Neutrophil (primary cell): ENCODE measurements at regions not wholly inside any gene's neighbourhood (a gene's known extent, or its start where the extent isn't known, plus 50 kb on each side); places are given as distances from the start of the nearest gene placed in this dataset.

Source experiments
- H3K27ac ChIP-seq: fragments of 200-600 bp; sonication (generic); 2 replicates; pipeline ENCODE4 v1.5.1; 2016; ENCODE audit warnings: mild to moderate bottlenecking, moderate library complexity
- H3K27me3 ChIP-seq: fragments of 200-600 bp; sonication (generic); 2 replicates; pipeline ENCODE4 v1.6.0; 2016; ENCODE audit warnings: mild to moderate bottlenecking
- H3K36me3 ChIP-seq: fragments of 200-600 bp; sonication (generic); 2 replicates; pipeline ENCODE4 v1.5.1; 2017
- H3K4me1 ChIP-seq, 2 experiments: fragments of 200-600 bp in 1 of 2; sonication (generic) in 1 of 2; 1 replicate in 1 of 2; 2 replicates in 1 of 2; pipeline versions ENCODE4 v1.5.1 to v1.6.1; 2013 to 2016; ENCODE audit warnings: low read depth in 1 of 2, low read length in 1 of 2, mild to moderate bottlenecking in 1 of 2, moderate library complexity in 1 of 2; ENCODE audit not compliant: control insufficient read depth in 1 of 2, insufficient read depth in 1 of 2
- H3K4me3 ChIP-seq, 2 experiments: fragments of 200-600 bp in 1 of 2; sonication (generic) in 1 of 2; 1 replicate in 1 of 2; 2 replicates in 1 of 2; pipeline ENCODE4 v1.5.1; 2013 to 2016; ENCODE audit warnings: low read depth in 1 of 2, low read length in 1 of 2, mild to moderate bottlenecking in 1 of 2, moderate library complexity in 1 of 2
- H3K9me3 ChIP-seq: fragments of 200-600 bp; sonication (generic); 2 replicates; pipeline ENCODE4 v1.5.1; 2016
- TF ChIP-seq, protein P1 (sequence below): fragments of 200-600 bp; sonication (generic); IDR thresholded peaks from 2 replicates; pipeline ENCODE4 v1.5.1; 2016; ENCODE audit warnings: antibody characterized with exemption

DNA sequence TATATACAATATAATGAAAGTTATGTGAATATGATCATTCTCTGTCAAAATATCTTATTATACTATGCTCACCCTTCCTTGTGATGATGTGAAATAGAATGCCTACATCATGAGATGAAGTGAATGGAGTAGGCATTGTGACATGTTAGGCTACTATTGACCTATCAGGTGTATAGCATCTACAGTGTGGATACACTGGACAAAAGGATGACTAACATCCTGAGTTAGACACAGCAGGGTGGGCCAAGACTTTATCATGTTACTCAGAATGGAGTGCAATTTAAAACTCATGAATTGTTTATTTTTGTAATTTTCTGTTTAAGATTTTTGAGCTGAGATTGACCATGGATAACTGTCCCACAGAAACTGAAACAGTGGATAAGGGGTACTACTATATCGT, 53.4 kb upstream of the NAV3 start:
- Histone ChIP-seq H3K27me3 (no peaks in the 10 kb centered on the region), H3K27ac (no peak overlapping the region), H3K9me3 (no peaks in the 10 kb centered on the region), H3K36me3 (no peaks in the 10 kb centered on the region), H3K4me1 (no peaks in the 10 kb centered on the region), H3K4me3 (no peak overlapping the region)
- TF ChIP-seq, protein P1, sequence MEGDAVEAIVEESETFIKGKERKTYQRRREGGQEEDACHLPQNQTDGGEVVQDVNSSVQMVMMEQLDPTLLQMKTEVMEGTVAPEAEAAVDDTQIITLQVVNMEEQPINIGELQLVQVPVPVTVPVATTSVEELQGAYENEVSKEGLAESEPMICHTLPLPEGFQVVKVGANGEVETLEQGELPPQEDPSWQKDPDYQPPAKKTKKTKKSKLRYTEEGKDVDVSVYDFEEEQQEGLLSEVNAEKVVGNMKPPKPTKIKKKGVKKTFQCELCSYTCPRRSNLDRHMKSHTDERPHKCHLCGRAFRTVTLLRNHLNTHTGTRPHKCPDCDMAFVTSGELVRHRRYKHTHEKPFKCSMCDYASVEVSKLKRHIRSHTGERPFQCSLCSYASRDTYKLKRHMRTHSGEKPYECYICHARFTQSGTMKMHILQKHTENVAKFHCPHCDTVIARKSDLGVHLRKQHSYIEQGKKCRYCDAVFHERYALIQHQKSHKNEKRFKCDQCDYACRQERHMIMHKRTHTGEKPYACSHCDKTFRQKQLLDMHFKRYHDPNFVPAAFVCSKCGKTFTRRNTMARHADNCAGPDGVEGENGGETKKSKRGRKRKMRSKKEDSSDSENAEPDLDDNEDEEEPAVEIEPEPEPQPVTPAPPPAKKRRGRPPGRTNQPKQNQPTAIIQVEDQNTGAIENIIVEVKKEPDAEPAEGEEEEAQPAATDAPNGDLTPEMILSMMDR = no peak

DNA sequence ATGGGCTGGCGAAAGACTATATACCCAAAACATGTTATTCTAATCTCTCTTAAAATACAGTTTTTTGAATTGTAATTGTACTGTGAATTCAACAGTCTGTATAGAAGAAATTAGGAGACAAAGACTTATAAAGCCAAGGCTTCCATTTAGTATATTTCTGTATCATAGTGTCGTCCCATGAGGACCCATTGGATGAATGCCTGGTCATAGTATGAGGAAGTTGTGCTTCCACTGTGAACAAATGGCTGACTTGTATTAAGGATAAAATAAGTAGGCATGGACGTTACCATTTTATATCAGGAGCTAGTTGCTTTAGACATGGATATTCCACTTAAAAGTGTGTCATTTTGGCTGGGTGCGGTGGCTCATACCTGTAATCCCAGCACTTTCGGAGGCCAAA, 55.9 kb upstream of the NAV3 start:
- no peak overlapping the region for H3K4me3 ChIP-seq
- H3K4me1 ChIP-seq = no peaks in the 10 kb centered on the region
- no peaks in the 10 kb centered on the region for H3K36me3 ChIP-seq
- no peaks in the 10 kb centered on the region for H3K27me3 ChIP-seq
- TF ChIP-seq, protein P1 = no peak
- no peak overlapping the region for H3K27ac ChIP-seq
- no peaks in the 10 kb centered on the region for H3K9me3 ChIP-seq

DNA sequence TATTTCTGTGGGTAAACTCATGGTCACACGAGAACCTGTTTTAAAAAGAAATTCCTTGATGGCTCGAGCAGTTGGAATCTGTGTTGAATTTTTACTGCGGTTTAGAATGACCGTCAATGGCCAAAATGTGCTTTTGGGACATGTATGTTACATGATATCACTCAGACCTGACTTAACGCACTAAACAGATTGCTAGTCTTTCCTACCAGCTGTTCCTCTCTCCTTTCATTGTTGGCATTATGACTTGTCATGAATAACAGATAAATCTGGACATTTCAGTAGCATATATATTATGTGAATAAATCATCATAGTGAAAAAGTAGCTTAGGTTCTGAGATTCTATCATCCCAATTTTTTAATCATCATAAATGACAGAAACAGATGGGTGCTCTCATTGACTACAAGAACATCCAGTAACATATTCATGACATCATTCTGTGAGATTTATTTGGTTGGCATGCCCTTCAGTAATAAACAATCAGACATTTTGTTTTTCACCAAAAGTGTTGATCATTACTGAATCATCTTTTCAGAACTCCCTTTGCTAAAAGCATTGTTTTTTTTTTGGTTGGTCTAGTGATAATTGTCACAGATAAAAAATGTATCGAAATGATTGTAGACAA, 57.9 kb upstream of the NAV3 start:
- Histone ChIP-seq H3K9me3 (peaks cover 10% of the 10 kb centered on the region), H3K27me3 (no peaks in the 10 kb centered on the region), H3K4me3 (no peak overlapping the region), H3K4me1 (no peaks in the 10 kb centered on the region), H3K36me3 (no peaks in the 10 kb centered on the region), H3K27ac (no peak overlapping the region)
- TF ChIP-seq, protein P1 = no peak

DNA sequence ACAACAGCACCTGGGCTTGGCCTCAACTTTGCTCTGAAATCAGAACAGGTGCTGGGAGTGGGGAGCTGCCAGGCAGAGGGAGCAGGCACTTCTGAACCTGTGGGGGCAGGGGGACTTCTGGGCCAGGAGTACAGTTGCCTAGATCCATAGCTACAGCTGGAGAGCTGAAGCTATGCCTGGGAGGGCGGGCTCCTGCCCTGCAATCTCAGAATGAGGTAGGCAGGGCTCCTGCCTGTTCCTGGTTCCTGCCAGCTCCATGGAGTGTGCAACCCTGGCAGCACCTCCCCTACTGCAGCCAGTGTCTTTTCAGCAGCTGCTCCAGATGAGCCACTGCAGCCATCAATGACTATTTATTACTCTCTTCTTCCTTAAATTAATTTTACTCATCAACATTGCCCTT, 62.1 kb upstream of the NAV3 start:
- no peaks in the 10 kb centered on the region for H3K27me3 ChIP-seq
- H3K36me3 ChIP-seq = no peaks in the 10 kb centered on the region
- no peaks in the 10 kb centered on the region for H3K4me1 ChIP-seq
- TF ChIP-seq, protein P1 = no peak
- no peak overlapping the region for H3K4me3 ChIP-seq
- peaks cover 12% of the 10 kb centered on the region for H3K9me3 ChIP-seq
- H3K27ac ChIP-seq = no peak overlapping the region

DNA sequence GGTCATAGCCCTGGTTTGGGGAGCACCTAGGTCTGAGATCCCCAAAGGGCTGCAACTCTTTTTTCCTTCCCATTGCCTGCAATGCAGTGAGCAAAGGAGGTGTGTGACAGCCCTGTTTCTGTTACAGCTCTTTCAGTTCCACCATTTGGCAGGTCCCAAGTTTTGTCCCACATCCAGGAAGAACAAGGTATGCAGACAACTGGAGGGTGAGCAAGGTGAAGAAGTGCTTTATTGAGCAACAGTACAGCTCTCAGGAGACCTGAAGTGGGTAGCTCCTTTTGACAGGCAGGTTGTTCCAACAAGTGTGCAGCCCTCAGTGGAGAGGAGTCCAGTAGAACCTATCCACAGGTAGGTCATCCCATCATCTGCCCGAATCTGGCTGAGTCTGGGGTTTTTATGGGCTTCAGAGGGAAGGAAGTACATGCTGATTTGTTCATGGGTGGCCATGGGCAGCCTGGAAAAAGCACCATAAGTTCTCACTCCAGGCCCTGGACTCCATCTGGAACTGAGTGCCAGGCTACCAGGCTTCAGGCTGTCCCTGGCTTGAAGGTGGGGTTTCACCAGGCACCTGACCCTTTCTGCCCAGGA, 62.8 kb upstream of the NAV3 start:
- Histone ChIP-seq H3K27ac (no peak overlapping the region), H3K9me3 (peaks cover 12% of the 10 kb centered on the region), H3K27me3 (no peaks in the 10 kb centered on the region), H3K4me3 (no peak overlapping the region), H3K4me1 (no peaks in the 10 kb centered on the region), H3K36me3 (no peaks in the 10 kb centered on the region)
- TF ChIP-seq, protein P1 = no peak
